ENCODE measurements at regions not wholly inside any gene's neighbourhood (a gene's known extent, or its start where the extent isn't known, plus 50 kb on each side); places are given as distances from the start of the nearest gene placed in this dataset.

- TF ChIP-seq POLR2A (IDR thresholded peaks at IDR 0.05) = no peak
- TF ChIP-seq CTCF (IDR thresholded peaks at IDR 0.05 in 4 of 5, conservative IDR thresholded peaks at IDR 0.05 in 1 of 5) = no peak
Observed at GRCh38 chr6:164882236-164882635, 427.2 kb downstream of the C6orf118 start.

Measured in gastrocnemius medialis (tissue), 4 donors.